Transverse colon (tissue), 3 donors: ENCODE measurements at regions not wholly inside any gene's neighbourhood (a gene's known extent, or its start where the extent isn't known, plus 50 kb on each side); places are given as distances from the start of the nearest gene placed in this dataset.

Experiments used
- CTCF ChIP-seq, 5 experiments: fragments of 200-600 bp in 3 of 5; fragments of 450-650 bp in 2 of 5; sonication (generic) in 3 of 5; IDR thresholded peaks; 1 replicate in 2 of 5; 2 replicates in 3 of 5; pipeline ENCODE4 v1.5.1; 2016 to 2017; ENCODE audit warnings: antibody characterized with exemption in 5 of 5, inconsistent platforms in 3 of 5, mild to moderate bottlenecking in 2 of 5, moderate library complexity in 1 of 5
- EP300 ChIP-seq: sonication (generic); formaldehyde crosslinking; IDR thresholded peaks from one replicate; pipeline ENCODE4 v1.6.1; 2017; ENCODE audit warnings: antibody characterized with exemption, low read depth
- POLR2A ChIP-seq: fragments of 450-650 bp; IDR thresholded peaks from one replicate; pipeline ENCODE4 v1.6.1; 2016; ENCODE audit warnings: antibody characterized with exemption, mild to moderate bottlenecking, moderate library complexity

GRCh38 chr6:120112980-120113379 lies 763.4 kb upstream of the MAN1A1 start:
- TF ChIP-seq CTCF (IDR thresholded peaks at IDR 0.05) (no peak), POLR2A (no peak), EP300 (no peak)
